SJSA1 (cell line): ENCODE measurements at regions not wholly inside any gene's neighbourhood (a gene's known extent, or its start where the extent isn't known, plus 50 kb on each side); places are given as distances from the start of the nearest gene placed in this dataset.

Experiments used
- DNase-seq, 2 experiments: peaks; one replicate each; pipeline ENCODE4 v3.0.0-alpha.2; 2015 to 2020; ENCODE audit warnings: low spot score in 2 of 2, low read depth in 1 of 2
- H3K27ac ChIP-seq: fragments of 250-450 bp; sonication (Bioruptor Pico); 2 replicates; pipeline ENCODE4 v1.5.1; 2020; ENCODE audit warnings: mild to moderate bottlenecking, moderate library complexity
- H3K27me3 ChIP-seq: fragments of 250-450 bp; sonication (Bioruptor Pico); replicated peaks from 2 replicates; pipeline ENCODE4 v1.5.1; 2020; ENCODE audit warnings: mild to moderate bottlenecking, moderate library complexity
- H3K36me3 ChIP-seq: fragments of 250-450 bp; sonication (Bioruptor Pico); 2 replicates; pipeline ENCODE4 v1.5.1; 2020; ENCODE audit warnings: mild to moderate bottlenecking
- H3K4me1 ChIP-seq: fragments of 250-450 bp; sonication (Bioruptor Pico); replicated peaks from 2 replicates; pipeline ENCODE4 v1.6.1; 2021; ENCODE audit warnings: mild to moderate bottlenecking
- H3K4me3 ChIP-seq: fragments of 250-450 bp; sonication (Bioruptor Pico); 2 replicates; pipeline ENCODE4 v1.5.1; 2020; ENCODE audit warnings: mild to moderate bottlenecking
- H3K9me3 ChIP-seq: fragments of 250-450 bp; sonication (Bioruptor Pico); replicated peaks from 2 replicates; pipeline ENCODE4 v1.5.1; 2020; ENCODE audit warnings: mild to moderate bottlenecking

DNA sequence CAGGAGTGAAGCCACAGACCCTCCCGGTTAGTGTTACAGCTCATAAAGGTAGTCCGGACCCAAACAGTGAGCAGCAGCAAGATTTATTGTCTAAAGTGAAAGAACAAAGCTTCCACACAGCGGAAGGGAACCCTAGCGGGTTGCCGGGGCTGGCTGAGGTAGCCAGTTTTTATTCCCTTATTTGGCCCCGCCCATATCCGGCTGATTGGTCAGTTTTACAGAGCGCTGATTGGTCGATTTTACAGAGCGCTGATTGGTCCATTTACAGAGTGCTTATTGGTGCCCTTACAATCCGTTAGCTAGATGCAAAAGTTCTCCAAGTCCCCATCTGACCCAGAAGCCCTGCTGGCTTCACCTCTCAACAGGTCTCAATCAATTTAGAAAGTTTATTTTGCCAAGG, 126.0 kb upstream of the RFC3 start:
- Histone ChIP-seq H3K27me3 (no peaks in the 10 kb centered on the region), H3K4me3 (no peak overlapping the region), H3K36me3 (no peaks in the 10 kb centered on the region), H3K9me3 (no peaks in the 10 kb centered on the region), H3K27ac (no peak overlapping the region), H3K4me1 (peaks cover 10% of the 10 kb centered on the region)
- no peak for DNase-seq

DNA sequence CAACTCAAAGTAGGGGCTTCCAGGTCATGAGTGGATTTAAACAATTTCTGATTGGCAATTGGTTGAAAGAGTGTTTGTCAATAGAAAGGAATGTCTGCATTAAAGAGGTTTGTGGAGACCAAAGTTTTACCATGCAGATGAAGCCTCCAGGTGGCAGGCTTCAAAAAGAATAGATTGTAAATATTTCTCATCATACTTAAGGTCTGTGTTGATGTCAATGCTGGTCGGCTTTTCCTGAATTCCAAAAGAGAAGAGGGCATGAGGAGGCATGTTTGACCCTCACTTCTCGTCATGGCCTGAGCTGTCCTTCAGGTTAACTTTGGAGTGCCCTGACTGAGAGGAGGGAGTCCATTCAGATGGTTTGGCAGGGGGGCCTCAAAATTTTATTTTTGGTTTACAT, 125.4 kb upstream of the RFC3 start:
- no peaks in the 10 kb centered on the region for H3K36me3 ChIP-seq
- no peaks in the 10 kb centered on the region for H3K27me3 ChIP-seq
- no peak overlapping the region for H3K27ac ChIP-seq
- DNase-seq, result no peak
- H3K9me3 ChIP-seq, result no peaks in the 10 kb centered on the region
- H3K4me3 ChIP-seq, result no peak overlapping the region
- H3K4me1 ChIP-seq, result peaks cover 14% of the 10 kb centered on the region

DNA sequence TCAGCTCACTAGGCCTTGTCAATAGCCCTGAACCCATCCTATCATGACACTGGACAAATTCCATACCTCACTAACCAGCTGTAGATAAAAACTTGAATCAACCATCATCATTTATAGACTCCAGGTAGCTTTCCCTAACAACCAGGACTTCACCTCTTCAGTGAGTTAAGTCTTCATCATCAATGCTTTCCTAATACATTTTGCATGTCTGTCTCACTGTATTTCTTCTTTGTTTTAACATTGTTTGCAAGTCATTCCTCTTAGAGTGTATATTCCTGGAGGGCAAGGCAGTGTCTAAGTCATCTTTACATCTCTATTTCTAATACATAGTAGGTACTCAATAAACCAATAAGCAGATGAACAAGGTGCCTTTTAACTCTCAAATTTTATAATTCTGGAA, 123.4 kb upstream of the RFC3 start:
- H3K27ac ChIP-seq, result no peak overlapping the region
- H3K9me3 ChIP-seq, result no peaks in the 10 kb centered on the region
- DNase-seq, result no peak
- H3K27me3 ChIP-seq, result no peaks in the 10 kb centered on the region
- H3K4me3 ChIP-seq, result no peak overlapping the region
- H3K4me1 ChIP-seq, result peaks cover 24% of the 10 kb centered on the region
- H3K36me3 ChIP-seq, result no peaks in the 10 kb centered on the region

DNA sequence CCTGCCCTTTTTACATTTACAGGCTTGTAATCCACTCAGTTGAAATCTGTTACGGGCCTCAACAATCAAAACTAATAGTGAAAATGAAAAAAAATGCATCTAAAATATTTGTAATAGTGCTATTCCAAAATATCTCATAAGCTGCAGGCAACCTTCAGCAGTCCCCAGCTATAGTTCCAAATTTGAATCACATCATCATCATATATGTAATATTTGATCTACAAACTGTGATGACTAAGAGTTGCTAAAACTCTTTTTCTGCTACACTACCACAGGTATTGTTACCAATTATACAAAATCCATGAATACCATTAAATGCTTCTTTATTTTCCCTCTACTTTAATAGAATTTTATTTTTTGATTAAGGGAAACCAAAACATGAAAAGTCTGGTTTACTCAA, 121.4 kb upstream of the RFC3 start:
- H3K27ac ChIP-seq, result peak overlapping the region; percentile 39
- DNase-seq, result no peak
- peaks cover 24% of the 10 kb centered on the region for H3K4me1 ChIP-seq
- no peaks in the 10 kb centered on the region for H3K9me3 ChIP-seq
- H3K27me3 ChIP-seq, result no peaks in the 10 kb centered on the region
- no peaks in the 10 kb centered on the region for H3K36me3 ChIP-seq
- no peak overlapping the region for H3K4me3 ChIP-seq

DNA sequence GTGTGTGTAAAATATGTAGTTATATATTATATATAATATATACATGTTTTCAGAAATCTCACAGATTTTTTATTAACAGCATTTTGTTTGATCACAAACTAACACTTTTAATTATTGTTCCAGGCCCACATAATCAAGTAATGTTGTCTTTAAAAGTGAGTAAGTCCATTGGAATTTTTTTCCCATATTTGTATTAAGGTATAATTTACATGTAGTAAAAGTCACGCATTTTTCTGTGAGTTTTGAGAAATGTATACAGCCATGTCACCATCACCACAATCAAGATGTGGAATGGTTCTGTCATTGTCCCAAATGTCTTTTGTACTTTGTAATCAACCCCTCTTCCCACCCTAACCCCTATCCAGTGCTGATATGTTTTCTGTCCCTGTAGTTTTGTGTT, 120.0 kb upstream of the RFC3 start:
- peaks cover 24% of the 10 kb centered on the region for H3K4me1 ChIP-seq
- H3K9me3 ChIP-seq, result no peaks in the 10 kb centered on the region
- DNase-seq, result peak in 1 of 2 experiments; percentile 7
- H3K36me3 ChIP-seq, result no peaks in the 10 kb centered on the region
- peak overlapping the region; percentile 67; the same call in 1 of the 2 replicates for H3K27ac ChIP-seq
- H3K27me3 ChIP-seq, result no peaks in the 10 kb centered on the region
- no peak overlapping the region for H3K4me3 ChIP-seq

DNA sequence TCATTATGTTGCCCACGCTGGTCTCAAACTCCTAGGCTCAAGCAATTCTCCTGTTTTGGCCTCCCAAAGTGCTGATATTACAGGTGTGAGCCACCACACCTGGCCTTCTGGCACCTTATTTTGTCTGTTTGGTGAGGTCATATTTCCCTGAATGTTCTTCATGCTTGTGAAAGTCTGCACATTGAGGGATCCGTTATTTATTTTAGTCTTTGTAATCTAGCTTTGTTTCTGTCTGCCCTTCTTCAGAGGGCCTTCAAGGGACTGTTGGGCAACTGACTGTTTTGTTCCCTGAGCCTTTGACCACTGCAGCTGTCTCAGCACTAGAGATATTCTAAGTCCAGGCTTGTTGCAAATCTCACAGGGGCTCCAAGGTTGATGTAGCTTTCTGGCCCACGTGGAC, 110.5 kb upstream of the RFC3 start:
- H3K27ac ChIP-seq, result no peak overlapping the region
- H3K4me3 ChIP-seq, result no peak overlapping the region
- no peaks in the 10 kb centered on the region for H3K9me3 ChIP-seq
- DNase-seq, result no peak
- H3K27me3 ChIP-seq, result no peaks in the 10 kb centered on the region
- H3K36me3 ChIP-seq, result no peaks in the 10 kb centered on the region
- no peaks in the 10 kb centered on the region for H3K4me1 ChIP-seq

DNA sequence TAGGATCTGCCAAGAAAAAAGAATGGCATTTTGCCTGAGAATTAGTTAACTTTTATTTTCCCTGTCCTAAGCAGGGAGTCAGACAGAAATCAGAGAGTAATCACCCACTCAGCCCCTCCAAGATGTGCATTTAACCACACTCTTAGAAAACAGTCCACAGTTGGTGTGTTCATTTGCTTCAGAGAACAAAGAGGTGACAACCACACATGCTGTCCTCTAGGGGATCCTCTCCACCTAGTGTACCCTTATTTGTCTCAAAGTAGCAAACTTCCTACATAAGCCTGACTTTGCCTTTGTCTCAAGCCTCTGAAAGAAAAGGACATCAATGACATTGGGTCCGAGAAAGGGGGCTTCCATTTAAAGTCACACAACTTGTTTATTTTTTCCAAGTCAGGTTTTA, 107.0 kb upstream of the RFC3 start:
- no peak overlapping the region for H3K27ac ChIP-seq
- no peaks in the 10 kb centered on the region for H3K4me1 ChIP-seq
- no peak overlapping the region for H3K4me3 ChIP-seq
- H3K27me3 ChIP-seq, result no peaks in the 10 kb centered on the region
- no peaks in the 10 kb centered on the region for H3K9me3 ChIP-seq
- no peak for DNase-seq
- H3K36me3 ChIP-seq, result no peaks in the 10 kb centered on the region

DNA sequence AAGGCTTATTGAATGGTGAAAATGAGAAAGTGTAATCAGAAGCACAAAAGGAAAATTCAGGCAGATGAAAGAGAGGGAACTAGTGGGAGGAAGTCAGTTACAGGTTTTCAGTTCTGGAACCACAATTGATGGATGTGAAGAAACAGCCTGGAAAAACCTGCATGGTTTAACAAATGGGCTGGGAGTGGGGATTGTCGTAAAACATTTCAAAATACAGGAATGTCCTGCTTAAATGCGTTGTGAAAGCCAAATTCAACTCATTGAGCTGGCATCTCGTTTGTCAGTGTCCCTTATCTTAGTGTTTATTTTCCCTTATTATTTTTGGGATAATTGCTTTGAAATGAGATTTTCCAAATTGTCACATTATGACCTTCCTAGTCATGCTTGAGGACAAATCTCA, 106.5 kb upstream of the RFC3 start:
- no peaks in the 10 kb centered on the region for H3K27me3 ChIP-seq
- H3K4me3 ChIP-seq, result no peak overlapping the region
- H3K27ac ChIP-seq, result no peak overlapping the region
- DNase-seq, result no peak
- no peaks in the 10 kb centered on the region for H3K9me3 ChIP-seq
- H3K36me3 ChIP-seq, result no peaks in the 10 kb centered on the region
- no peaks in the 10 kb centered on the region for H3K4me1 ChIP-seq

DNA sequence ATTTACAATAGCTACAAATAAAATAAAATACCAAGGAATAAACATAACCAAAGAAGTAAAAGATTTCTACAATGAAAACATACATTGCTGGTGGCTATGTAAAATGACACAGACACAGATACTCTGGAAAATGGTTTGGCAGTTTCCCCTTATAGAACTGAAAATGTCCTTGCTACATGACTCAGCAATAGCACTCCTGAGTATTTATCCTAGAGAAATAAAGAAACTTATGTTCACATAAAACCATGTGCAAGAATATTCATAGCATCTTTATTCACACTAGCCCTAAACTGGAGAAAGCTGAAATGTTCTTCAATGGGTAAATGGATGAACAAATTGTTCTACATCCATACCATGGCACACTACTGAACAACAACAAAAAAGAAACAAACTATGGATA, 100.2 kb upstream of the RFC3 start:
- Histone ChIP-seq H3K27me3 (no peaks in the 10 kb centered on the region), H3K36me3 (no peaks in the 10 kb centered on the region), H3K4me1 (peaks cover 17% of the 10 kb centered on the region), H3K9me3 (0 out of 2 replicates have a peak, but pooled peaks cover 3% of the 10 kb centered on the region), H3K27ac (no peak overlapping the region), H3K4me3 (no peak overlapping the region)
- no peak for DNase-seq

DNA sequence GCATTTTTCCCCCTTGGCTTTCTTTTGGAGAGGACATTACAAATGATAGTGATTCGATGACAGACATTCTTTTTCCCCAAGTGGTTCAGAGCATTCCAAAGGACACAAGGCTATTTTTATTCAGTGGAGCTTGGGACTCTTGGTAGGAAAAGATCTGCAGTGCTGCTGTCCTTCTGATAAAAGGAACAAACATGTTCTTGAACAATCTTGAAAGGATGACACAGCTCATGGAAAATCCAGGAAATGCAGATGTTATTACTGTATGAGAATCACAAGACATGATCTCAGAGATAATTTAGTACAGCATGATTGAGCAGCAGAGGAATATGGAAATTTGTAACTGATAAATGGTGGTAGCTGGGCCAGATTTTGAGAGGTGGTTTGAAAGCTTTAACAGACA, 96.2 kb upstream of the RFC3 start:
- Histone ChIP-seq H3K4me3 (no peak overlapping the region), H3K36me3 (no peaks in the 10 kb centered on the region), H3K9me3 (0 out of 2 replicates have a peak, but pooled peaks cover 3% of the 10 kb centered on the region), H3K27me3 (no peaks in the 10 kb centered on the region), H3K27ac (peak overlapping the region; percentile 40), H3K4me1 (peaks cover 19% of the 10 kb centered on the region)
- no peak for DNase-seq

DNA sequence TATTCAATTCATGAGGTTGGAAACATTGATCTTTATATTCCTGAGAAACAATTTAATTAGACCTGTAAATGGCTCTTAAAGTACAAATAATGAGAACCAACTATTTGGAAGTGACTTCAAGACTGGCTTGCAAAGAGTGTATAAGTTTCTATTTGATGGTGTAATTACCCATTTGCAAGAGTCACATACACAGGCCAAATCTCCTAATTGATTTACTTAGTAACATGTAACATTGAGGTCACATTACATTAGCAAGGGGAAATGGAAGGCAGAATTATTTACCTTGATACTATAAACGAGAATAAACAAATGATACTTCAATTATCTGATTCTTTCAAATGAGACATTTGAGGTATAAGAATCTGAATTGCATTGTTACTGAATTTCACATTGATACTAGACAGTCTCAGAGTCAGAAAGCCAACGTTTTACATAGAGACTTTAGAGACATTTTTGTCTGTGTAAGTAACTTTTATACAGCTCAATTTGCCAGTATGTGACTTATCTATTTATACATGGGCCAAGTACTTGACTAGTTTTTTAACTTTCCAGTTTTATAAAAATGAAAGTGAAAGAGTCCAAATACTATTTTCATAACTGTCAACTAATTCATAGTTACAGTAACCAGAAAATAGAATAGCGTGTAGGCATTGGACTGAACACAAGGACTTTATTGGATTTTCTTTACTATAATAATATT, 95.6 kb upstream of the RFC3 start:
- H3K4me1 ChIP-seq, result peaks cover 19% of the 10 kb centered on the region
- no peaks in the 10 kb centered on the region for H3K36me3 ChIP-seq
- H3K27me3 ChIP-seq, result no peaks in the 10 kb centered on the region
- no peak overlapping the region for H3K4me3 ChIP-seq
- no peak for DNase-seq
- 0 out of 2 replicates have a peak, but pooled peaks cover 3% of the 10 kb centered on the region for H3K9me3 ChIP-seq
- peak overlapping the region; percentile 31; the same call in 1 of the 2 replicates for H3K27ac ChIP-seq

DNA sequence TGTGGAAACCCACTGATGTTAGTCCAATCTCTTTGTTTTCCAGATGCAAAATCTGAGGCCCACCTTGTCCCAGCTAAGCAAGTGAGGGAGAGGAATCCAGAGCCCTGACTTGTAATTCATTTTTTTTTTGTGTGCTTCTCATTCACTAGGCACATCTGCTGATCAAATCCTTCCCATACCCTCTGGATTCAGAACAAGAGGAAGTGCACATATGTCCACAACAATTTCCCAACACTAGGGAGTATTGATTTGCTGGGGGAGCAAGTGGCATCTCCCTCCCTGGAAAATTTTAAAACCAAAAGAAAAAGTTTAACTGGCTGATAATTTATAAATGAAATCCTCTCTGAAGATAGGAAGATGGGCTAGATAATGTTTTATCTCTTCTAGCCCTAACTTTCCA, 94.6 kb upstream of the RFC3 start:
- DNase-seq, result no peak
- H3K27me3 ChIP-seq, result no peaks in the 10 kb centered on the region
- H3K4me1 ChIP-seq, result peaks cover 19% of the 10 kb centered on the region
- 0 out of 2 replicates have a peak overlapping the region, but pooled peaks have one; percentile 31 for H3K27ac ChIP-seq
- H3K9me3 ChIP-seq, result 0 out of 2 replicates have a peak, but pooled peaks cover 3% of the 10 kb centered on the region
- no peak overlapping the region for H3K4me3 ChIP-seq
- H3K36me3 ChIP-seq, result no peaks in the 10 kb centered on the region

DNA sequence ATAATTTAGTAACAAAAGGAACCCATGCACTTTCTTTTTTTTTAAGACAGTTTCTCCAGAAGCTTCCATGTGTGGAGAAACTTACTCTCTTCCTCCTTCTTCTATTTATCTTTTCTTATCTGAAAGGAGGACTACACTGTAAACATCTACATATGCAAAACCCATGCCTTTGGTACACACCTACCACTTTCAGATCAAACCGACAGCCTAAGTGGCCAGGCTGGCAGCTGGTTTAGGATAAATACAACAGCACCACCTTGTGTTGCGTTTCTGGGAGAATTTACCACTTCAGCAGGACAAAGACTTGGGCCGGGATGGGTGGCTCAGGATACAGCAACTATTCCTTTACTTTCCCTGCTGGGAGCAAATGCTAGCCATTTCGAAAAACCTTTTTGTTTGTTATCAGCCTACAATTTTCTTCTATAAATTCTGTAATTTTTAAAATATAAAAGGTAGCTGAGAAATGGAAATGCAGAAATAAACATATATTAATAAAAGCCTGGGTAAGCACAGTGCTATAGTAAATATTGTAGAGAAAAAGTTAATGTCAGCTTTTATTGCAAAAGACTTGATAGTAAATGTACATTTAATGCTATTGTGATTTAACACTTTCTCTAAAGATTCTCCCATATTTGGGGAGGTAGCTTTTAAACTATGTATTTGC, 94.0 kb upstream of the RFC3 start:
- Histone ChIP-seq H3K4me3 (no peak overlapping the region), H3K27ac (no peak overlapping the region), H3K27me3 (no peaks in the 10 kb centered on the region), H3K4me1 (peaks cover 19% of the 10 kb centered on the region), H3K9me3 (0 out of 2 replicates have a peak, but pooled peaks cover 3% of the 10 kb centered on the region), H3K36me3 (no peaks in the 10 kb centered on the region)
- DNase-seq, result peak; percentile 57 to 62

DNA sequence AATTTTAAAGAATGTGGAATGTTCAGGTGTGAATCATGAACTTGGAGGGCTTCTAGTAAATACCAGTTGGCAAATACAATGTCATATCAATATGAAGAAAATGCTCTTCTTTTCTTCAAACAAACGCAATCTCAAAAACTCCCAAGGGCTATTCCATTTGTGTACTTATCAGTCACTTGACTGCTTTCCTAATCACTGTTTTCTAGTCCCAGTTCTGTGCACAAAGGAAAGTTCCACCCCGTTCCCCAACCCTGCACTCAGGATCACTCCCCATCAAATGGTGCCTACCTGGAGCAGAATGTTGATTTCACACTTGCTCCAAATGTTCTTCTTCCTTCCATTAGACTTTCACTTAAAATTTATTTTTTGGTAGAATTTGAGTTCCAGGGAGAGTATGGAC, 92.6 kb upstream of the RFC3 start:
- Histone ChIP-seq H3K4me3 (no peak overlapping the region), H3K27ac (no peak overlapping the region), H3K4me1 (peaks cover 19% of the 10 kb centered on the region), H3K36me3 (no peaks in the 10 kb centered on the region), H3K27me3 (no peaks in the 10 kb centered on the region), H3K9me3 (0 out of 2 replicates have a peak, but pooled peaks cover 3% of the 10 kb centered on the region)
- no peak for DNase-seq
